ENCODE measurements at regions not wholly inside any gene's neighbourhood (a gene's known extent, or its start where the extent isn't known, plus 50 kb on each side); places are given as distances from the start of the nearest gene placed in this dataset.

GRCh38 chr11:15810525-15810924 is 545.8 kb downstream of the SOX6 start:
- Mint-ChIP-seq H3K9me3 (peaks cover 12% of the 10 kb centered on the region), H3K4me3 (no peak overlapping the region), H3K27ac (no peak overlapping the region), H3K4me1 (peaks cover 5% of the 10 kb centered on the region), H3K36me3 (no peaks in the 10 kb centered on the region), H3K27me3 (ENCODE audit: low read depth) (peaks cover 6% of the 10 kb centered on the region)
- DNase-seq (ENCODE audit: low spot score in 2 of 2, unreplicated experiment in 2 of 2) = no peak
- TF ChIP-seq CTCF (IDR thresholded peaks at IDR 0.05; ENCODE audit: unreplicated experiment) = no peak

- peaks cover 12% of the 10 kb centered on the region for H3K9me3 Mint-ChIP-seq
- H3K27ac Mint-ChIP-seq = no peak overlapping the region
- no peak for DNase-seq (ENCODE audit: low spot score in 2 of 2, unreplicated experiment in 2 of 2)
- peaks cover 10% of the 10 kb centered on the region for H3K4me1 Mint-ChIP-seq
- H3K36me3 Mint-ChIP-seq = no peaks in the 10 kb centered on the region
- H3K4me3 Mint-ChIP-seq = no peak overlapping the region
- peaks cover 2% of the 10 kb centered on the region for H3K27me3 Mint-ChIP-seq (ENCODE audit: low read depth)
- no peak for TF ChIP-seq CTCF (IDR thresholded peaks at IDR 0.05; ENCODE audit: unreplicated experiment)
Observed at GRCh38 chr11:15815246-15816195, 540.8 kb downstream of the SOX6 start.

GRCh38 chr11:15816260-15816871 is 540.0 kb downstream of the SOX6 start:
- peaks cover 19% of the 10 kb centered on the region for H3K9me3 Mint-ChIP-seq

GRCh38 chr11:15817001-15817400 is 539.3 kb downstream of the SOX6 start:
- Mint-ChIP-seq H3K9me3 (peaks cover 26% of the 10 kb centered on the region), H3K27ac (no peak overlapping the region), H3K4me1 (peaks cover 10% of the 10 kb centered on the region), H3K36me3 (no peaks in the 10 kb centered on the region), H3K4me3 (no peak overlapping the region), H3K27me3 (ENCODE audit: low read depth) (peaks cover 2% of the 10 kb centered on the region)
- no peak for DNase-seq (ENCODE audit: low spot score in 2 of 2, unreplicated experiment in 2 of 2)
- TF ChIP-seq CTCF (IDR thresholded peaks at IDR 0.05; ENCODE audit: unreplicated experiment) = no peak

More at GRCh38 chr11:15816260-15816871, 540.0 kb downstream of the SOX6 start:
- no peaks in the 10 kb centered on the region for H3K36me3 Mint-ChIP-seq
- DNase-seq (ENCODE audit: low spot score in 2 of 2, unreplicated experiment in 2 of 2) = no peak
- H3K4me1 Mint-ChIP-seq = peaks cover 10% of the 10 kb centered on the region
- peaks cover 2% of the 10 kb centered on the region for H3K27me3 Mint-ChIP-seq (ENCODE audit: low read depth)
- H3K4me3 Mint-ChIP-seq = no peak overlapping the region
- TF ChIP-seq CTCF (IDR thresholded peaks at IDR 0.05; ENCODE audit: unreplicated experiment) = no peak
- H3K27ac Mint-ChIP-seq = no peak overlapping the region

GRCh38 chr11:15818132-15818842 is 538.1 kb downstream of the SOX6 start:
- no peak overlapping the region for H3K4me3 Mint-ChIP-seq
- H3K27me3 Mint-ChIP-seq (ENCODE audit: low read depth) = peaks cover 2% of the 10 kb centered on the region
- peaks cover 10% of the 10 kb centered on the region for H3K4me1 Mint-ChIP-seq
- no peak for TF ChIP-seq CTCF (IDR thresholded peaks at IDR 0.05; ENCODE audit: unreplicated experiment)
- no peaks in the 10 kb centered on the region for H3K36me3 Mint-ChIP-seq
- DNase-seq (ENCODE audit: low spot score in 2 of 2, unreplicated experiment in 2 of 2) = no peak
- H3K9me3 Mint-ChIP-seq = peaks cover 21% of the 10 kb centered on the region
- H3K27ac Mint-ChIP-seq = no peak overlapping the region
